ENCODE measurements at regions not wholly inside any gene's neighbourhood (a gene's known extent, or its start where the extent isn't known, plus 50 kb on each side); places are given as distances from the start of the nearest gene placed in this dataset.

- TF ChIP-seq CTCF (IDR thresholded peaks at IDR 0.05), result no peak
- TF ChIP-seq POLR2A (IDR thresholded peaks at IDR 0.05), result no peak
These were observed 190.5 kb upstream of the PLXNC1 start for GRCh38 chr12:93957870-93958269.

All from Peyer's patch (tissue), 4 donors.